Activated CD4-positive, alpha-beta T cell treated with anti-CD3 and anti-CD28 coated beads for 24 hours (primary cell): ENCODE measurements at regions not wholly inside any gene's neighbourhood (a gene's known extent, or its start where the extent isn't known, plus 50 kb on each side); places are given as distances from the start of the nearest gene placed in this dataset.

Source experiments
- DNase-seq, 2 donors: peaks; one replicate each; pipeline ENCODE4 v3.0.0-alpha.2; 2020; ENCODE audit warnings: low read depth in 2 of 2

DNA sequence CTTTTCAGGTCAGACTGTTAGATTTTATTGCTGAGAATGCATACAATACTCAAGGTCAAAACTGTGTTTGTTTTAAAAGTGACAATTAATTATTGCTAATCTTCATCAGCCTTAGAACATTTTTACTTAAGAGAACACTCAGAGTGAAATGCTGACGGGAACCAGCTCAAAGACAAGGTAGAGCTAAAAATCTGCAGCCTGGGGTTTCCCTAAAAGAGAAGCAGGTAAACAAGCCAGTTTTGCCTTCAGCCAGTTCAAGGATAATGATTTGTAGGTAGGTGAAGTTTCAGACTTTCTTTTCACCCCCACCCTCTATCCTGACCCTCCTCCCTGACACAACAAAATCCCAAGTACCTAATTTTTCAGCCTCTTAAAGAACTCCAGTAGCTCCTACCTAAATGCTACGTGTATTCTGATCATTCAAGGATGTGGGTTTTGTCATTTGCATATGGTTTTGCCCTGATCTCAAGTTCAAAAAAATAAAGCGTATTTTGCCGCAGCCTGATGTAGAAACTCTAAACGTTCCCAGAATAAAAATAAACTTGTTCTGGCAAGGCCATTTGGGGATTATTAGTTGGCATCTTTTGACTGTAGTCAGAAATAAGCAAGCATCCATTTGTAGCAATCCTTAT, 407.2 kb downstream of the EFNA5 start:
- DNase-seq, result no peak

DNA sequence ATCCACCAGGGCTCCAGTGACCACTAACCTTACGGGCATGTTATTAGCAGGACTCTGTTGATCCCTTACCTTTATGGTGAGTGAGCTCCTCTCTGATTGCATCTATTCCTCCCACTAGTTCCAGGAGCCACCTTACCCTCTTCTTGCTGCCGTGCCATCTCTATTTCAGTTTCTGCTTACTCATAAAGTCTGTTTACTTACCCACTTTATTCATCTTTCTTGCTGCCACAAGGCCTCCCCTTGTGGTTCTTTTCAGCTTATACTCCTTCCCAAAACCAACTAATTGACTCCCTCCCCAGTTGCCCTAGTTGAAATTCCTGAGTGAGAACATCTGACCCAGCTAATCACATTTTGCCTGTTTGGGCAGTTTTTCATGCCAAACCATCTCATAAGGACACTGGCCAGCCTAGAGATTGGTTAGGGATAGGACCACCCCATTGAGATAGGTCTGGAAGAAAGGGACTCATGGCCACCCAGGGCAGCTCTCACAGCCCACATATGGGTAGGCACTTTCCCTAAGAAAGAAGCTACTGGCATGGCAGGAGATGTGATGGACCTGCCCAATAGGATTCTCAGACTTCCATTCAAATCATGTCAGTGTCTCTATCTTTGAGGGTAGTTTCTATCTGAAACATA, 412.7 kb downstream of the EFNA5 start:
- no peak for DNase-seq

DNA sequence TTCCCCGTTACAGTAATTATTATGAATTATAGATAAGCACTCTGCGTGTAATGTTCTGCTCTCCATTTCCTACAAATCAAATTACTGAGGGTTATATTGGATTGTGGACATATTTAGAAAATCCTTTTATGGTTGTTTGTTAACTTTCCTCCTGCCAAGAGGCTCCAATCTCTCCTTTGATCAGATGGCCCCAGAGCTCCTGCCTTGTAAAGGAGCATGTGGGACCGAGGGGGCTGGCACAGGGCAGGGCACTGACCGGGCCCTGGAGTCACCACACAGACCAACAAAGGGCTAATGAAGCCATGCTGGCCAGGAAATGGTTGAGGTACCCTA, 415.9 kb downstream of the EFNA5 start:
- DNase-seq, result no peak

DNA sequence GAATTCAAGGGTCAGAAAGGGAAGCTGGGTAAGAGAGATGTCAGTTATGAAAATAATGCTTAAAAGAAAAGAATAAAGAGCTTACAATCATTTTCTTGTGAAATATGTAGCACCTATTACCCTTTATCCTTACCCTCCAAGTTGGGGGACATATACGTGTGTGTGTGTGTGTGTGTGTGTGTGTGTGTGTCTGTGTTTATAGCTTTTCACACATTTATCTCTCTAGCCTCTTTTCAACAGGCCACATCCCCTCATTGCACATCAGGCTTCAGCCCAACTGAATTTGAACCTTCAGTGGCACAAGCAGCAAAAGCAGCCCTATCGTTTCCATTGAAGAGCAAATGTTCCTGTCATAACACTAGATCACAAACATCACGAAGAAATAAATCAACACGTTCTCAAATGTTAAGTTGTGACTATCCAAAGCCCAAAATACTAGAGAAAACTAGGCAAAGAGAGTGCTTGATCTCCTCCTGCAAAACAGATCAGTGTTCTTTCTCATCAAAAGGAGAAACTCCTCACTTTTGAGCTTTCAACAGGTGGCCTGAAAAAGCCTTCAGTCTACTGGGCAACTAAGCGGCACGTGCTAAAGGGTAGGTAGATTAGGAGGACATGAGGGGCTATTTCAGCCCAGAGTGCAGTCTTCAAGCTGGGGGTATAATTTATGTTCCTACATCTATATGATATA, 416.4 kb downstream of the EFNA5 start:
- DNase-seq, result no peak

DNA sequence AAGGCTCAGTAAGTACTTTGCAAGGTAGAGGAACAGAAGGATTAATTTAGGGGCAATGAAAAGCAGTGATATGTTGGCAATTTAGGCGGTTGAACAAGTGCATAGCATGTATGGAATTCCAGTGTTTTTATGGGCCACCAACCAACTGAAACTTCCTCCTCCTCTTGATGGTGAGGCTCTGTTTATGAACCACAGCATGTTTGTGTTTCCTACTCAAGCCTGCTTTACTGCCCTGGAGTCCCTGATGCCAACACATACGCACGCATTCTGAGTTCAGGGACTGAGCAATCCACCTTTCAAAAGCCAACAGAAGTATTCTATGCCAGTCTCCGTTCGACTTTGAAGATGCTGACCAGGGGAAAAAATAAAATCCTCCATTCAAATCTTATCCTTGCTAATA, 417.5 kb downstream of the EFNA5 start:
- no peak for DNase-seq

DNA sequence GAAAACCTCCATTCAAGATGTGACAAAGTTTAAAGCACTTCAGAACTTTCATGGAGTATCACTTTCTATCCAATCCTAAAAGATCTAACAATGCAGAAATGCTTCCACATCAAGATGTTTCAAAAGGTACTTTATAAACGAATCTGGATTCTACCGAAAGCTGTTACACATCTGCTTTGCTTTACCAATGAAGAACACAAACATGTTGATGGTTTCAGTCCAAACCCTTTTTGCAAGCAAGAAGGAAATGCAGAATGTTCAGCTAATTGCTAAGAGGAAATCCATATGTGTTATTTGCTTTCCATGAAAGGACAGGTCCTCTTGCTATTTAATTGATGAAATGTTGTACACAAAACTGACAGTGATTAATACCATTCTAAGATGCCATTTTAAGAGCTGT, 419.6 kb downstream of the EFNA5 start:
- no peak for DNase-seq

DNA sequence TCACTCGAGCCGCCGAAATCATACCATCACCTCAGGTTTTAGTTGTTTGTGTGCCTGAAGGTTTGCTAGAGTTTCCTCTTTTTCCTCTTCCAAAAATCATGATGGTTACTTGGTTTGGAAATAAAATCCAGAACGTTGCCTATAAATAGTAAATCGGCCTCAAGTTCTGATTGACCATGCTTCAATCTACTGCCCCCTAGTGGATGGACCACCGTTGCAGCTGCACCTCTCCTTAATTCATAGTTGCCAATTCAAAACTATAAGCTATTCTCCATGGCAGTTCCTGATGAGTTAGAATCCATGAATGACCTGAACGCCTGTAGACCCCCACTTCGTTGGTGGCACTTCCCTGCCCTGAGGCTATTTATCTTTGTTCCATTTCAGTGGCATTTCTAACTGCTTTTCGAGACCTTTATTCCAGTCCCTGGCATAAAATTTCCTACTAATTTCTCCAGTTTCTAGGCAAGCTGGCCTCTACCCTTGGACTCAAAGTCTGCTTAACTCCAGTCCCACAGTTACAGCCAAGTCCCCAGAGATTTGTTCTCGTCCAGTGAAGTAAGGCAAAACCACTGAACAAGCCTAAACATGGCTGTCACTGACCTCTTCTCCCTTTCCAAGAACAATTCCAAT, 422.6 kb downstream of the EFNA5 start:
- DNase-seq, result peak in 1 of 2 donors; percentile 23

DNA sequence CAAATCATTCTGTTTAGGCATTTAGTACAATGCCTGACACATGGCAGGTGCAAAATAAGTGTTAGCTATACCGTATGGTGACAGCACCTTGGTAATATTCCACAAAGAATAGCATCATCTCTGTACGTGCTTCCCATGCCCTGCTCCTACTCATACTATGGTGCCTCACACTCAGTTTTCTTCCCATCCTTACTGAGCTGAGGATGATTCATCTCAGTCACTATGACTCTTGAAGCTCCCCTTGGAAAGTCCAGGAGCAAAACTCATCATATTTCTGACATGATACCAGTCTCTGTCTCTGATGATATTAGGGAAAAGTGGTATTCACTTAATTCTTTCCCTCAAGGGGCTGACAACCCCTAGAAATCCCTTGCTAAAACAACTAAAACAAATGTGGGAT, 423.3 kb downstream of the EFNA5 start:
- no peak for DNase-seq

DNA sequence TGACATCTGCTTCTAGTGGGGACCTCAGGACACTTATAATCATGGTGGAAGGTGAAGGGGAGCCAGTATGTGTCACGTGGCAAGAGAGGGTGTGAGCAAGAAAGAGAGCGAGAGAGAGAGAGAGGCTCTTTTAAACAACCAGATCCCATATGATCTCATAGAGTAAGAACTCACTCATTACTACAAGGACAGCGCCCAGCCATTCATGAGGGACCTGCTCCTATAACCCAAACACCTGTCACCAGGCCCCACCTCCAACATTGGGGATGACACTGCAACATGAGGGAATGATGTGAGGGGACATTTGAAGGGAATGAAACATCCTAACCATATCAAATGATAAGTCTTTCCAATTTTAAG, 427.5 kb downstream of the EFNA5 start:
- no peak for DNase-seq

DNA sequence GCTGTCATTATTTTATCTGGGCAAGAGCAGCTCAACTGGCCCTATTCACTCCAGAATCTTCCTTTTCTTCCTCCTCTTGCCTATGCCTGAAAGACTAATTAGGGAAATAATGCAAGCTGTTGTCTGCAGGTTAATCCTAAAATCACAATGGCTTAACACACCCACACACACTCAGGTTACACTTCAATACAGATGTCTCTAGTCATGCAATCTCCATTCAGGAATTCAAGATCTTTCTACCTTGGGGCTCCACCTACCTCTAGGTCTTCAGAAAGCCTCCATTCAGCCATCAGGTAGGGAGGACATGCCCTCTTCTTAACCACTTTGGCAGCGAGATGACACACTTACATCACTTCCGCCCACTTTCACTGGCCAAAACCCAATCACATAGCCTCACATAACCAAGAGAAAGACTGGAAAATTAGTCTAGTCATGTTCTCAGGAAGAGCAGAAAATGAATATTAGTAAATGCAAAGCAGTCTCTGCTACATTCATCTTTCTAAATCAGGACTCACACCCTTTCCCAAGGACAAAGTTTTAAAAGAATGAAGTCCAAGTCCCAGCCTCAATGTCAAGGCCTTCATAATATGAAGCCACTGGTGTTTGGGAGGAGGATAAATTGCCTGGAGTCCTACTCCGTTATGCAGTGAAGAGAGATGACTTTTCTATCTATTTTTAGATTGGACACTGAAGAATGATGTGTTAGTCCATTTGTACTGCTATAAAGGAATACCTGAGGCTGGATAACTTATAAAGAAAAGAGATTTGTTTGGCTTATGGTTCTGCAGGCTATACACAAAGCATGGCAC, 428.1 kb downstream of the EFNA5 start:
- DNase-seq, result no peak

DNA sequence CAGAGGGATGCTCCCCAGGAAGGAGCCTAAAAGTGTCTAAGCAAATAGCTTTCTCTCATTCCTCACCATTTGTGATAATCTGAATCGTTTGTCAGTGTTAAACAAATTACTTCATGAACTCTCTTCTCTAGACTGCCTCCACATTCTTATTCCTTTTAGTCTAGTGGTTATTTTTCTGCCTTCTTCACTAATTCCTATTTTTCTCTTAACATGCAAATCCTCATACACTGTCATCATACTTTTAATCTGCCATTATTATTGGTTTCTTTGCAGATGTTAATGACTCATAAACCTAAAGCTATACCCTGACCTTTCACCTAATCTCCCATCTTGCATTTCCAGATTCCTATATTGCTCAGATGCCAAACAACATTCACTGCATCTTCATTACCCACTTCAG, 428.9 kb downstream of the EFNA5 start:
- DNase-seq, result no peak

DNA sequence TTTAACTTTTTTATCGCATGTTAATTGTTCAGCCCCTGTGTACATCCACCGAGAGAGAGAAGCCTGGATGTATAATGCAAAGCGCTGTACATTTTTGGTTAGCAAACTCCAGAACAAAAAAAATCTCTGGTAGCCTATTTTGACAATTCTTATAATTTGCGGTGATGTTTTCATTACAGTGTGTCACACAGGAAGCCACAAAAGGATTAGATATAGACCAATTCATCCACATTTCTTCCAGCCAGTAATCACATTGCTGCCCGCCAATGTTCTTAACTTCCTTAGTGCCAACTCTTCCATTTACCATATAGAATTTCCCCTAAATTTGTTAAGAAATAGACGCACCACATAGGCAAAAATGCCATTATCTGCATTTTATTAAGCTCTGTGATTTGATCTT, 435.6 kb downstream of the EFNA5 start:
- DNase-seq, result no peak

DNA sequence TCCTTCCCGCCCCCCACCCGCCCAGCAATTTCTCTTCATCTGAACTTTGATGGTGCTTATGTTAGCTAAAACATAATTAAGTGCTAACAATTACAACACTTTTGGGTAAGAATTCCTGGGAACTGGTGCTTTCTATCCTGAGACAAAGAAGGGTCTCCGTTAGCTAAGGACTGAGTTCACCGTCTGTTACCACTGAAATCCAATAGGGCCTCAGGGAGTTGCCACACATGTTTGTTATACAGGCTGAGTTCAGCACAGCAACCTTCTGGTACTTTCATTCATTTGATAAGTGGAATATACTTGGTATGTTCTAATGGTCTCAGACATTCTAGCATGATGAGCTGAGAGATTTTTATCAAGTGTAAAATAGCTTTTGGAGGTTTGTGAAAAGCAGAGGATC, 437.9 kb downstream of the EFNA5 start:
- no peak for DNase-seq

DNA sequence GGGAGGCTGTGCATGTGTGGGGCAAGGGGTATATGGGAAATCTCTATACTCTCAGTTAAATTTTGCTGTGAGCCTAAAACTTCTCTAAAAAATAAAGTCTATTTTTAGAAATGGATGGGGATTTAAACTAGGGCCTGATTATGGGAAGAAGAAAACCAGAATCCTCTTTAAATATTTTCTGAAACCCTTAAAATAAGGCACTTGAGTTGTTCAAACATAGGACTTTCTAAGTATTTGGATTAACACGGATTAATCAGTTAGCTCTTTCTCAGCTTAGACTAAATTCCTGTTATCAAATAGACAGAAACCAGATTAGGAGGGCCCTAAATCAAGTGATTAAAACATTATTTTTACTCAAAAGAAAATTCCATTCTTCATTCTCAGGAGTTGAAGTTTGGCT, 438.4 kb downstream of the EFNA5 start:
- no peak for DNase-seq

DNA sequence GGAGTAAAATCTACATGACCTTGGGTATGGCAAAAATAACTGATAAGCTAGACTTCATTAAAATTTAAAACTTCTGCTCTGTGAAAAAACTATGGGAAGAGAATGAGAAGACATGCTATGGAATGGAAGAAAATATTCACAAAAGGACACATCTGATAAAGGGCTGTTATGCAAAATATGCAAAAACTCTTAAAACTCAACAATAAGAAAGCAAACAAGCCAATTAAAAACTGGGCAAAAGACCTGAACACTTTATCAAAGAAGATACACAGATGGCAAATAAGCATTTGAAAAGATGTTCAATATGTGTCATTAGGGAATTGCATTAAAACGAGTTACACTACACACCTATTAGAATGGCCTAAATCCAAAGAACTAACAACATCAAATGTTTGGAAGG, 439.5 kb downstream of the EFNA5 start:
- no peak for DNase-seq

DNA sequence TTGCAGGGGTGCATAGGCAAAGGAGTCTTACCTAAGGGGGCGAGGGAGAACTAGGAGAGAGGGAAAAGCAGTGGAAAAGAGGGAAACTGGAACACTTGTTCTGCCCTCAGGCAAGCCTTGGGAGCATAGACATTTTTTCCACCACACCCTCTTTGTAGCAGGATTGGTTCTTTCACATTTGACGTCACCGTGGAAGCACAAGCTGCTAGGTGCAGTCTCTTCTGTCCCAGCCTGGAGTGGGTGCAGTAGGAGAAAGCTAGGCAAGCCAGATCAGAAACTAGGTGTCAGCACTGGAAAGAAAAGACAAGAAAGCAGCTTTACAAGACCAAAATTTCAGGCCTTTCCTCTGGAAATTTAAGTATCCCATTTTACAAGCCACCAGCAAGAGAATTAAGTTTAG, 440.4 kb downstream of the EFNA5 start:
- DNase-seq, result no peak

DNA sequence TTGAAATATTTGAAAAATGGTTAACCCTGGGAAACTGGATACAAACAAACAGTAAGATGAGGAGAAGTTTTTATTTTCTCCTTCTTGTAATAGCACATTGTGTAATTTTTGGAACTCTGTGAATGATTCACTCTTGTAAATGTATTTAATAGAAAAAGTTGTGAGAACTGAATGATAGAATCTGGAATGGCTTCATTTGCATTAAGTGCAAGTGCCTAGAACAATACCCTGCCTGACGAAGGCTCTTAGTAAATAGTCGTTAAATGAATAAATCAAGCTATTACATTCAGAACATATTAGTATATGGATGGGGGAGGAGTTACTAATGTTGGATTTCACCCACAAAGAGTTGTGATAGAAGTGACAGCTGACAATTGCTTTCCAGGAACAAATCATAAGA, 442.5 kb downstream of the EFNA5 start:
- DNase-seq, result no peak

DNA sequence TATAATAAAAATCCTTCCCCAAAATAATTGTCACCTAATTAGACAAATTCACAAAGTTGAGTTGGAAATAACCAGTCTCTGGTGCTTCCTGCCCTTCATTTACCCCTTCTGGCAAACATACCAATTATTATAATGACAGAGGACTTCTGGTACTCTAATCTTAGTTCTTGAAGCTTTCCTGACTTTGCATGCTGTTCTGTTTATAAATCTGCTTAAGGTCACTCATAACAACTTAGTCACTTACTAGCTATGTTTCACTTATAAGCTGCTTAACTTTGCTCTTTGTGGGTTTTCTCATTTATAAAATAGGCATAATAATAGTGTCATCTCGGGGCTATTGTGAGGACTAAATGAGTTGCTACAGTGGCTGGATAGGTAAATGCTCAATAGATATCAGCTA, 446.5 kb downstream of the EFNA5 start:
- DNase-seq, result no peak

DNA sequence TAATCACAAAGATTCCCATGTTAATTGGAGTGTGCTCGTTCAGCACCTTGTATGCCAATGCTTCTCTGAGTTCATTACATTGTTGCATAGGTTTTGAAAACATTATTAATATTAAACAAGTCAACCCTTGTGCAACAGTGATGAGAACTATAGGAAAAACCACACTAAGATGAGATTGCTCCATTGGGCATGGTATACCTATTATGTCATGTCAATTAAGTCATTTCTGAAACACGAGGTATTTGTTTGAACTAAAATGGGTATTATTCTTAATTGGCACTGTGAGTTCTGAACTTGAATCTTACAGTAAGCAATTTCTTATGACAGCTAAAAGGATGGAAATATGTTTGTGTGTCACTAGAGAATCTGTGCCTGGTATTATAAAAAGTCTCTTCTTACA, 447.7 kb downstream of the EFNA5 start:
- DNase-seq, result no peak

DNA sequence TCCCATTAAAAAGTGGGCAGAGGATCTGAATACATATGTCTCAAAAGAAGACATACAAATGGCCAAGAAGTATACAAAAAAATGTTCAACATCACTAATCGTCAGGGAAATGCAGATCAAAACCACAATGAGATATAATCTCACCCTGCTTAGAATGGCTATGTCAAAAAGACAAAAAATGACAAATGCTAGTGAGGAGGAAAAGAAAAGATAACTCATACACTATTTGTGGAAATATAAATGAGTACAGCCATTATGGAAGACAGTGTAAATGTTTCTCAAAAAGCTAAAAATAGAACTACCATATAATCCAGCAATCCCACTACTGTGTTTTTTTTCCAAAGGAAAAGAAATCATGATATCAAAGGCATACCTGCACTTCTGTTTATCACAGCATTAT, 450.7 kb downstream of the EFNA5 start:
- DNase-seq, result no peak

DNA sequence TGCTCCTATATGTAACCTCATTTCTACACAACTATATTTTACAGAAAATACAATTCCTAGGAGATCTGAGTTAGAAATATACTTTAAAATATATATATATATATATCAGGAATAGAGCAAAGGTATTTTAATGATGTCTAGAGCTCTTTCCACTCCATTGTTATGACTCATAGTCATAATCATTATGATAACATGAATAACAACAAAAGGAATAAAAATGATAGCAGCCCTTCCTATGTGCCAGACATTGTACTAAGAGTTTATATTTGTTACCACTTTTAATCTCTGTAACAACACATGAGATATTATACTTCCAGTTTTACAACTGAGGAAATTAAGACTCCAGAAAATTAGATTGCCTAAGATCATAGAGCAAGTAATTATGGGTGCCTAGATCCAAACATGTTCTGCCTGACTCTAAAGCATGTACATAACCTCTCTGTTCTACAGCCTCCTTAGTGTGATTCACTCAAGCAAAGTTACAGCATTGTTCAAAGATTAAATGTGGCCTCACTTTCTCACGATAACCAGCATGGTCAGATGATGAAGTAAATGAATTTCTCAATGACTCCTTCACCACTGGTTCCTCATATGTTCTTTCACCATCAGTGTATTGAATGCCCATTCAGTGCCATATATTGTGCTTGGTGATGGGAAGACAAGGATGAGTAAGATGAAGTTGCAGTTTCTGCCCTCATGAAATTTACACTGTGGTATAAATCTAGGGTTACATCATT, 452.1 kb downstream of the EFNA5 start:
- DNase-seq, result no peak

DNA sequence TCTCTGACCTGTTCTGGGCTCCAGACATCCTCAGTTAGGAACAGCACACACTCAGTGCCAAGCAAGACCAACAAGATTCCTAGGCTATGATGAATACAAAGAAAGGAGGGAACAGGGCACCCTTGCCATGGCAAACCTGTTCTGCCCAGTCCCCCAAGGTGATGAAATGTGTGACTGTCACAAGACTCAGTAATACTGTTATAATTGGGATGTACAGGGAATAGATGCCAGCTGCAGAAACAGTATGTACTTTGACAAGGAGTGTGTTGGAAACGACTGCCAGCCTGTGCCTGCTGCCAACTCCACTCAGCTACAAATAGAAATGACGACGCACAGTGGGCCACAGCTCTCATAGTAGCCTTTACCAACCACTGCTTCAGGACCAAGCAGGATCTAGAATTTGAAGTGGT, 453.0 kb downstream of the EFNA5 start:
- DNase-seq, result no peak
